ENCODE measurements at regions not wholly inside any gene's neighbourhood (a gene's known extent, or its start where the extent isn't known, plus 50 kb on each side); places are given as distances from the start of the nearest gene placed in this dataset.
A peak's percentile ranks its signal among the peaks of the same experiment; 100 is the strongest.

DNA sequence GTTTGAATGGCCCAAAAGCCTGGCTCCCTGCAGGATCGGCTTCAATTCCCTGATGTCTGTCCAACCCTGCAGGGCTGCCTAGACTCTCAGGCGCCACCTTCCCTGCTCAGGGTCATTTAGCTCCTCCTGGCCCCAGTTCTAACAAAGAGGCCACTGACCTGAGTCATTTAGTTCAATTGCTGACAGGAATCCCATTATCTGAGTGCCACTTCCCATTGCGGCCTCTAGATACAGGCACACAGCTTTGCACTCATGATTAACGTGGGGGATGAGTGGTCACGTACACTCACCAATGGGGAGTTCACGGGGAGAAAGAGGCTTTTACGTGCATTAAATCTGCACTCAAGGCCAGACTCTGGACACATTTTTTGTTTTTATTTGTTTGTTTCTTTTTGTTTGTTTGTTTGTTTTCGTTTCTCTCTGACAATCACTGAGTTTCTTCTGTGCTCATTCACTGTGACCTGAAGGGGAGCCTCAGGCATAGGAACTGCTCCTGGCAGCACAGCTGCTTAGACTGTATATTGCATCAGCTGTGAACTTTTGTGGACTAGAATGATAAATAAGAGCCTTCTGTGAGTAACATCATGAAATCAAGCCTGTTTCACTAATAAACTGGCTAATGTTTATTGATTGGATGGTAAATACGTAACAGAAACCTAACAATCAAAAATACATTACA is 118.9 kb upstream of the CTNNA2 start:
- H3K27me3 Mint-ChIP-seq = no peaks in the 10 kb centered on the region
- H3K9me3 Mint-ChIP-seq = peaks cover 4% of the 10 kb centered on the region
- H3K27ac Mint-ChIP-seq = peak overlapping the region; percentile 9
- H3K4me3 Mint-ChIP-seq = peak overlapping the region; percentile 67
- H3K36me3 Mint-ChIP-seq = no peaks in the 10 kb centered on the region
- H3K4me1 Mint-ChIP-seq (ENCODE audit: unreplicated experiment) = peaks cover 25% of the 10 kb centered on the region
- TF ChIP-seq, protein P1, sequence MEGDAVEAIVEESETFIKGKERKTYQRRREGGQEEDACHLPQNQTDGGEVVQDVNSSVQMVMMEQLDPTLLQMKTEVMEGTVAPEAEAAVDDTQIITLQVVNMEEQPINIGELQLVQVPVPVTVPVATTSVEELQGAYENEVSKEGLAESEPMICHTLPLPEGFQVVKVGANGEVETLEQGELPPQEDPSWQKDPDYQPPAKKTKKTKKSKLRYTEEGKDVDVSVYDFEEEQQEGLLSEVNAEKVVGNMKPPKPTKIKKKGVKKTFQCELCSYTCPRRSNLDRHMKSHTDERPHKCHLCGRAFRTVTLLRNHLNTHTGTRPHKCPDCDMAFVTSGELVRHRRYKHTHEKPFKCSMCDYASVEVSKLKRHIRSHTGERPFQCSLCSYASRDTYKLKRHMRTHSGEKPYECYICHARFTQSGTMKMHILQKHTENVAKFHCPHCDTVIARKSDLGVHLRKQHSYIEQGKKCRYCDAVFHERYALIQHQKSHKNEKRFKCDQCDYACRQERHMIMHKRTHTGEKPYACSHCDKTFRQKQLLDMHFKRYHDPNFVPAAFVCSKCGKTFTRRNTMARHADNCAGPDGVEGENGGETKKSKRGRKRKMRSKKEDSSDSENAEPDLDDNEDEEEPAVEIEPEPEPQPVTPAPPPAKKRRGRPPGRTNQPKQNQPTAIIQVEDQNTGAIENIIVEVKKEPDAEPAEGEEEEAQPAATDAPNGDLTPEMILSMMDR (conservative IDR thresholded peaks at IDR 0.05) = no peak
- peak; percentile 69 for DNase-seq (ENCODE audit: extremely low spot score, unreplicated experiment)

DNA sequence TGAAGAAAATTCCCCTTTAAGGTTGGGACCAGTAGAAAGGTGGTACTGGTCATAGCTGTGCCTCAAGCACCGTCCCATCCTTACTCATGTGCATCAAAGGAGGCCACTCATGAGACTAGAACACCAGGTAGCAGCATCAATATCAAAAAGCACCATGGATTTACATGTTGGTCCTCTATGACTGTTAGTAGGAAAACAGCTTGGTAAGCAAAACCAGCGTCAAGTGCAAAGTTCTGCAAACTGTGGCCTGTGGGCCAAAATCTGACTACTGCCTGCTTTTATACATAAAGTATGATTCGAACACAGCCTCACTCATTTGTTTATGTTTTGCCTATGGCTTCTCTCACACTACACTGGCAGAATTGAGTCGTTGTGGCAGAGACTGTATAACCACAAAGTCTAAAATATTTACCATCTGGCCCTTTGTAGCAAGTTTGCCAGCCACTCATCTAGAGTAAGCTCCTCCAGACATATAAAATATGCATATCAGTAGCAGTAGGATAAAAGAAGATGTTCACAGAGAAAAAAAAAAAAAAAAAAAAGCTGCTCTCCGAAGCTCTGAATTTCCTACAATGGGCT is 119.7 kb upstream of the CTNNA2 start:
- Mint-ChIP-seq H3K27ac (peak overlapping the region; percentile 9), H3K27me3 (no peaks in the 10 kb centered on the region), H3K4me3 (peak overlapping the region; percentile 67), H3K36me3 (no peaks in the 10 kb centered on the region), H3K4me1 (ENCODE audit: unreplicated experiment) (peaks cover 25% of the 10 kb centered on the region), H3K9me3 (peaks cover 4% of the 10 kb centered on the region)
- TF ChIP-seq, protein P1 (conservative IDR thresholded peaks at IDR 0.05) = no peak
- DNase-seq (ENCODE audit: extremely low spot score, unreplicated experiment) = no peak

DNA sequence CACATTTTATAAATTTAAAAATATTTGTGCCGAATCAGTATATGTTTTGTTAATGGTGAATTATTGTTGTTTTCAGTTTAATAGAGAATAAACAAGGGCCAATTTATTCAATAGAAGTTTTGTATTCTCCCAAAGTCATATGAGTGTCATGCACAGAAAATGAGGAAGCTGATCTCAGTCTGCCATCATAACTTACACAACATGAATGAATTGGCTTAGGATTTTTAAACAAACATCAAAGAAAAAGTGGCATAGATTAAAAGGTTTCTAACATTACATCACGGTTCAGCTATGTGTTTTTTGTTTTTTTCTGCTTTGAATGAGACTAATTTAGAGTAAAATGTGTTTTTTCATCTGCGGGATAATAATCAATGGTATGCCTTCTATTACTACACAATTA is 123.4 kb upstream of the CTNNA2 start:
- H3K4me1 Mint-ChIP-seq (ENCODE audit: unreplicated experiment) = peaks cover 29% of the 10 kb centered on the region
- peak overlapping the region; percentile 37 for H3K27ac Mint-ChIP-seq
- H3K9me3 Mint-ChIP-seq = peaks cover 4% of the 10 kb centered on the region
- H3K27me3 Mint-ChIP-seq = no peaks in the 10 kb centered on the region
- no peaks in the 10 kb centered on the region for H3K36me3 Mint-ChIP-seq
- DNase-seq (ENCODE audit: extremely low spot score, unreplicated experiment) = no peak
- TF ChIP-seq, protein P1 (conservative IDR thresholded peaks at IDR 0.05) = no peak
- no peak overlapping the region for H3K4me3 Mint-ChIP-seq

DNA sequence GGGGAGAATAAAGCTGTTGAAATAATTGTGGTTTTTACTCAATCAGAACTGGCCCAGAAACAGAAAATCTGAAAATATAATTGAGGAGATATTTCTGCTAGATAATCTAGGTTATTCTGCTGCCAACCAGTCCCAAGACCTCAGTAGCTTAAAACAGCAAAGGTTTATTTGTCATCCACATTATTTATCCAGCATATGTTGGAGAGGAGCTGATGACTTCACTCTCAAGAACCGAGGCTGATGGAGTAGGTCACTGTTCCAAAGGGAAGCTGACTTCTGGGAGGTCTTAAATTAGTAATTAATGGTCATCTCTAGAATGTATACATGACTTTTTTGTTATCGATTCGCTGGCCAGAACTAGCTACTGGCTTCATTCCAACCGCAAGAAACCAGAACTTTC is 124.8 kb upstream of the CTNNA2 start:
- Mint-ChIP-seq H3K4me1 (ENCODE audit: unreplicated experiment) (peaks cover 24% of the 10 kb centered on the region), H3K4me3 (no peak overlapping the region), H3K27ac (no peak overlapping the region), H3K27me3 (no peaks in the 10 kb centered on the region), H3K36me3 (no peaks in the 10 kb centered on the region), H3K9me3 (peaks cover 4% of the 10 kb centered on the region)
- TF ChIP-seq, protein P1 (conservative IDR thresholded peaks at IDR 0.05) = no peak
- no peak for DNase-seq (ENCODE audit: extremely low spot score, unreplicated experiment)

DNA sequence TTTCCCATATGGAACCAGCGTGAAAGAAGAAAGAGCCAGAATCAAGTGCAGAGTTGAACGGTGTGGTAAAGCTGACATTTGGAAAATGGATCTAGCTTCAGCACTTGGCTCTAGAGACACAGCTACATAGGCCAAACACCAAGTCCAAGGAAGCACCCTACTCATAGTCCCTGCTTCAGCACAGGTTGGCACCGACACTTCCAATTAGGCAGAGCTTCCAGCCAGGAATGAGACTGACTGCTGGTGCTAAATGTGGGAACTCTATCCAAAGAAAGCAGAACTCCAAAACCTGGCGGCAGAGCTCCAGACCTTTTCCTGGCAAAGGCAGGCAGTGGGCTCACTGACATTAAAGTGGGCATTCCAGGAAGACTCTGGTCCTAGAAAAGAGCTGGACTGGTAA is 125.4 kb upstream of the CTNNA2 start:
- Mint-ChIP-seq H3K4me3 (no peak overlapping the region), H3K27me3 (no peaks in the 10 kb centered on the region), H3K27ac (no peak overlapping the region), H3K9me3 (peaks cover 4% of the 10 kb centered on the region), H3K4me1 (ENCODE audit: unreplicated experiment) (peaks cover 19% of the 10 kb centered on the region), H3K36me3 (no peaks in the 10 kb centered on the region)
- no peak for DNase-seq (ENCODE audit: extremely low spot score, unreplicated experiment)
- TF ChIP-seq, protein P1 (conservative IDR thresholded peaks at IDR 0.05) = no peak

All from type B pancreatic cell (in vitro differentiated cells).